GM03348 (cell line): ENCODE measurements at regions not wholly inside any gene's neighbourhood (a gene's known extent, or its start where the extent isn't known, plus 50 kb on each side); places are given as distances from the start of the nearest gene placed in this dataset.

Source experiments
- DNase-seq: peaks from one replicate; pipeline ENCODE4 v3.0.0; 2012; ENCODE audit warnings: low spot score

GRCh38 chr9:23314247-23314646 lies 511.8 kb downstream of the ELAVL2 start:
- no peak for DNase-seq

- no peak for DNase-seq
Measured at GRCh38 chr9:23319092-23319491, 506.9 kb downstream of the ELAVL2 start.

DNA sequence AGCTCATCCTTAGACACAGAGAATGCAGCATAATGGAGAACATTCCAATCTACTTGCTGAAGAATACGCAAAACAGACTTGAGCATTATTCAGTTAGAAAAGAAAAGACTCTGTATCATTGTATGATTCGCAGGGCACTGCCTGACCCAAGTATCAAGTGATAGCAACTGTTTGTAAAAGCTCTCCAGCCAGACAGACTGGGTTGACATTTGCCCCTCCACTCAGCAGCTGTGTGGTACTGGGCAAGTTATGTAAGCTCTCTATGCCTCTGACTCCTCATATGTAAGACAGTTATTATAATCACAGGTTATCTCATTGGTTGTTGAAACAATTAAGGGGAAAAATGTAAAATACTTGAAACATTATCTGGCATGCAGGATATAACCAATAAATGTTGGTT lies 505.0 kb downstream of the ELAVL2 start:
- no peak for DNase-seq

DNA sequence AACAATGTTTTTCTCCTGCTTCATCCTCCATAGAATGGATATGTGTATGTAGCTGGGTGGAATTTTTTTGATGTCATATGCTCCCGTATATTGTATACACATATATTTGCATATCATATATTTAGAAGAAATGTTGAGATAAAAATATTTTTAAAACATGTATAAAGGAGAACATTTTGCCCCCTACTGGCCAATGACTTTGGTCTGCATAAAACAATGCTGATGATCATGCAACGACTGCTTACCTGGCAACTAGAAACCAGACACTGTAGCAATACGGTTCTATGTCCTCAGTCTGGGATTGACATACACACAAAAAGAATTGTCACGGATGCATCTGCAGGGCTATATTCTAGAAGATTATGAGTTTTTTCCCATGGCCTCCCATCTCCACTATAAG lies 503.6 kb downstream of the ELAVL2 start:
- peak; percentile 1 for DNase-seq

DNA sequence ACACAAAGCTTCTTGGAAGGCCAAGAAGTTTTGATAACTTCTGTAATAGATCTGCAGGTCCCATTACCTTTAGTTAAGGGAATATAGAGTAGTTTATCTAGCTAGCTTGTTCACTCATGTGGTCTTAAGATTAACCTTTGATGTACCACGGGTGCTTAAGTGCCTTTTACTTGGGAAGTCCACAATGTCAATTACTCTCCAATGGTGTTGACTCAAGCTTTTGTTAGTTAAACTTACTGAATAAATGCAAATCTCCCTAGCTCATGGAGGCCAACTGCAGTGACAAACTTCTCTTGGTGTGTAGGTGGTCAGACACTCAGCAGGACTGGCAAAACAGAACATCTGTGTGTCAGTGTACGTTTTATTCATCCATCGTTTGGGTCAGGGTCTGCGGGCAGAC lies 501.5 kb downstream of the ELAVL2 start:
- no peak for DNase-seq

DNA sequence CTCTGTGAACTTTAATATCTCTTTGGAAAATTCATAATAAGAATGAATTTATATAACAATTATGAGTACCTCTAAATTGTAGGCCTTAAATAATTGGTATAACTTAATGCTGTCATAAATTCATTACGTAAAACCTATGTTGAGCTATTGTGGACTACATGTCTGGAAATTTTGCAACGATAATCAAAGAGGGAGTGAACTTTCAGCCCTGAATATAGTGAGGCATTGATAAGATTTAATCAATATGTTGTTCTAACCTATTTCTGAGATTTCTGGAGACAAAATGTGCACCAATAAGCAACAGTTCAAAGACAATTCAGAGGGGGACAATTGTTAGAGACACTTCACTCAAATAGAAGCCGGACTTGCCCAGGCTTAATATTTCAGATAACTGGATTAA lies 499.4 kb downstream of the ELAVL2 start:
- no peak for DNase-seq

DNA sequence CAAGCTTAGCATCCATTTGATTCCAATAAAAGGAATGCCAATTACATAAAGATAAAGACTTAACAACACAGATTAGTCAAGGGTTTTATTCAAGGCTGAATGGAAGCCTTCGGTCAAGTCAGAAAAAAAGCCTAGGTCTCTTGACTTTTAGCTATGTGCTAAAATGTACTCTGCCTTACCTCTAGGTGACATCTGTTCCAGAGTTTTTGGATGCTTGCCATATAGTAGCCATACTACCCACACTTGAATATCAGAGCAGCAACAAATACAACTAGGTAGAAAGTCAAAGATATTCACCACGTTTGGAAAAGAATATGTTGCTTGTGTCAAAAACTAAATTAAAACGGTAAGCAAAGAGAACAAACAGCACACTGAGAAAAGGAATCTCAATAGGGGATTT lies 484.7 kb downstream of the ELAVL2 start:
- no peak for DNase-seq

DNA sequence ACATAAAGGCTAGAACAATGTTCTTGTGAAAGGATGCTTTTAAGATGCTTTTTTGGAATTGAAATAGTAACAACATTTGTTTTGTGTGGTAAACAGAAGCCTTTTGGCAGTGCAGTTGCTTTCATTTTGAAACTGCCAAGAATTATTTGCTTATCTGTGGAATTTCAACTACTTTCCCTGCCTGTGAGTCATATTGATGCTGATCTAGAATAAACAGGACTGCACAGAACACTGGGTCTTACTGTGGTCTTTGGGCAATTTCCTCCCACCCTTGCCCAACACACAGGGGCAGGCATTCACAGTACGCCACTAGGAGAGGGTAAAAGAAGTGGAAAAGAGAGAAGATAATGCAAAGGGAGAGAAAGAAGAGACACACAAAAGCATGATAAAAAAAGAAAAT lies 483.7 kb downstream of the ELAVL2 start:
- no peak for DNase-seq

GRCh38 chr9:23343226-23343625 lies 482.8 kb downstream of the ELAVL2 start:
- no peak for DNase-seq

DNA sequence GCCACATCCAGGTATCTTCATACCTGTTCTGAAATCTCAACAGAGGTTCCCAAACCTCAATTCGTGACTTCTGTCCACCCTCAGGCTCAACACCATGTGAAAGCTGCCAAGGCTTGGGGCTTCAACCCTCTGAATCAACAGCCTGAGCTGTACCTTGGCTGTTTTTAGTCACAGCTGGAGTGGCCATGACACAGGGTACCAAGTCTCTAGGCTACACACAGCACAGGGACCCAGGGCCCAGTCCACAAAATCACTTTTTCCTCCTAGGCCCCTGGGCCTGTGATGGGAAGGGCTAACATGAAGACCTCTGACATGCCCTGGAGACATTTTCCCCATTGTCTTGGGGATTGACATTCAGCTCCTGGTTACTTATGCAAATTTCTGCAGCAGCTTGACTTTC lies 464.9 kb downstream of the ELAVL2 start:
- DNase-seq, result no peak

GRCh38 chr9:23372703-23373102 lies 453.3 kb downstream of the ELAVL2 start:
- DNase-seq, result no peak

GRCh38 chr9:23375511-23375910 lies 450.5 kb downstream of the ELAVL2 start:
- no peak for DNase-seq

GRCh38 chr9:23379842-23380241 lies 446.2 kb downstream of the ELAVL2 start:
- DNase-seq, result no peak

GRCh38 chr9:23380821-23381220 lies 445.2 kb downstream of the ELAVL2 start:
- DNase-seq, result no peak

- no peak for DNase-seq
Measured at GRCh38 chr9:23382418-23382817, 443.6 kb downstream of the ELAVL2 start.

DNA sequence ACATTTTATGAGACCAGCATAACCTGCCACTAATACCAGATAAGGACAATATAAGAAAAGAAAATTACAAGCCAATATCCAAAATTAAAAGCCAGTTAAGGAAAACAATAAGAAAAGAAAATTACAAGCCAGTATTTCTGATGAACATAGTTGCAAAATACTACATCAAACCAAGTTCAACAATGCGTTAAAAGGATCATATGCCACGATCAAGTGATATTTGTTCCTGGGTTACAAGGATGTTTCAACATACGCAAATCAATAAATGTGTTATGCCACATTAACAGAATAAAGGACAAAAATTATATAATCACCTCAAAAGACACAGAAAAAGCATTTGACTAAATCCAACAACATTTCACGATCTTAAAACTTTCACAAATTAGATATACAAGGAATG lies 431.9 kb downstream of the ELAVL2 start:
- DNase-seq, result no peak

- DNase-seq, result no peak
Measured at GRCh38 chr9:23408874-23409273, 417.2 kb downstream of the ELAVL2 start.

GRCh38 chr9:23412046-23412445 lies 414.0 kb downstream of the ELAVL2 start:
- no peak for DNase-seq

- no peak for DNase-seq
Measured at GRCh38 chr9:23412458-23412857, 413.6 kb downstream of the ELAVL2 start.

- no peak for DNase-seq
Measured at GRCh38 chr9:23413541-23413940, 412.5 kb downstream of the ELAVL2 start.

DNA sequence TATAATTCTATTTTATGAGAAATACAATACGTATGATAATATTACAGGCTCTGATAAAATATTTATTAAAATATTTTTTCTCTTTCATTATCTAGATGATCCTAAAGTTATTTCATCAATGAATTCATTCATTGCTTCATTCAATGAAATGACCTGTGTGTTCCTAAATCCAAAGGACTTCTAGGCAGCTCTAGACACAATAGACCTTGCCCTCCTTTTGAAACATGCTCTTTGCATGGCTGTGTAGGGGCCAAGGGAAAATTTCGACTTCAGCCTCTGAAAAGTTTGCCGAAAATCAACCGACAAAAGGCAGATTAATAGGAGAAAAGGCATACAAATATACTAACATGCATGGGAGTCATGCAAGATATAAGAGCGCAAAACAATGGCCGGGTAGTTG lies 402.0 kb downstream of the ELAVL2 start:
- no peak for DNase-seq

DNA sequence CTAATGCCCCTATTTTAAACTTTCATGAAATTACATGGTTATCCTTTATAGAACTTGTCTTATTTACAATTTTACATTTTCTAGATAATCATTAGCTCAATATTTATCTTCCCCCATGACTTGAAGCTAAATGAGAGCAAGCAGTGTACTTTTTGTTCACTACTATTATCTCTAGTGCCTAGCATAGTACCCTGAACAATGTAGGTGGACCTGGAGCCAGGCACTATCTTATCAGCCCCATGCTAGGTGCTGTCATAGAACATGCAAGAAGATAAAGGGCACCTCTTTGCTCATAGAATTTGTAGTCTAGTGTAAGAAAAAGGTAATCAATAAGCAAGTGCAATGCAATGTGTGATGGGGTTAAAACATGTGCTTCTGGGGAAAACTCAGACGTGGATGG lies 399.9 kb downstream of the ELAVL2 start:
- no peak for DNase-seq

DNA sequence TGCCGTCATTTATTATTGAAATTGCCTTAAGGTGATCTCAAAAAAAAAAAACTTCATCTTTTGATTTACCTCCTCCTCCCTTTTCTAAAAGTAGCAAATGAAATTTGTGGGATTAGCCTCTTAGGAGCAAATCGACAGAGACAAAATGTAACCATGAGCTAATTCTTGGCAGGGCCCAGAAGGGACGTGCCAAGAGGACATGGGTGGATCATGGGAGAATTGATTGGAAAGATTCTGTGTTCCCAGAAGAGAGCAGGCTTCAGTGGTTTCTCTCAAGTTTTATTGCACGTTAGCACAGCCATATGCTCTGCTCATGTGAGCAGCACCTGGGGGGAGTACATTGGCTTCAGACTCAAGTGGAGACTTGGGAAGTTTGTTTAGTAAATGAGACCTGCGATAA lies 394.6 kb downstream of the ELAVL2 start:
- DNase-seq, result no peak

DNA sequence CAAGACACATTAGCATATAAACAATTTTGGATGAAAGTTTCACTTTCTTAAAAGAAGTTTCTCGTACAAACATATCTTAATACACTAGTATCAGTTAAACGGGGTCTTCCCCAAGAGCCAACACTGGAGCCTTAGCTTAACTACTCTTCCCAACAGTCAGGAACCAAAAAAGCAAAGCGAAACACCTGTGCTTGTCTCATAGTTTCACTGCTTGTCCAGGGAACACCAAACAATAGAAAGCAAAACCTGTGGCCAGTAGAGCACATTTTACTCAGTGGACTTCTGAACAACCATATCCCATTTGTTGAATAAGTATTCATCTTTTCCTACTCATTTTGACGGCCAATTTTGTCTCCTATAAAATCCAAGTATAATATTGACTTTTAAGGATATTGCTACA lies 391.4 kb downstream of the ELAVL2 start:
- no peak for DNase-seq

DNA sequence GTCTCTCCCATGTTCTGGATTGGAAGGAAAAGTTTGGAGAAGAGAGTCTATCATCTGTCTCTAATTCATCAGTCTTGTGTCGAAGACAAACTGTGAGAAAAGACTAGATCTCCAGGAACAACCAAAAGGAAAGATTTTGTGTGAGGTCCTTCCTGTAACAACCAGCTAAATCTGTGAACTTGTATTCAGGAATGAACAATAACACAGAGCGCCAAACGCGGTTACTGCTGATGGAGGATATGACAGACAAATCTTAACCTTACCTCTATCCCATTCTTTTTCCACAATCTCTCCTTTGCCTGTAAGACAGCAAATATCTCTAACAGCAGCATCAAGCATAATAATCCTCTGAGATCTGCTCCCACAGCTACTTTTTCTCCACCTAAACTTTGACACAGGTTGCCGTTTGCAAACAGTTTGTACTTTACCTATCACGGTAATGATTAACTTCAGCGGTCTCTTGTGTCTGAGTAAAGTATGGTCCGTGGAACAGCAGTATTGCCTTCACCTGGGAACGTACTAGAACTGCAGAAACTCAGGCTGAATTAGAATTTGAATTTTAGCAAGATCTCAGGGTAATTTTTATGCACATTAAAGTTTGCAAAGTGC lies 387.6 kb downstream of the ELAVL2 start:
- DNase-seq, result no peak
